ENCODE measurements at regions not wholly inside any gene's neighbourhood (a gene's known extent, or its start where the extent isn't known, plus 50 kb on each side); places are given as distances from the start of the nearest gene placed in this dataset.
"Not testable (repeated sequence)": the region's sequence is repeated elsewhere in the genome, so short reads cannot be mapped to it uniquely, and the experiment has no call there.

DNA sequence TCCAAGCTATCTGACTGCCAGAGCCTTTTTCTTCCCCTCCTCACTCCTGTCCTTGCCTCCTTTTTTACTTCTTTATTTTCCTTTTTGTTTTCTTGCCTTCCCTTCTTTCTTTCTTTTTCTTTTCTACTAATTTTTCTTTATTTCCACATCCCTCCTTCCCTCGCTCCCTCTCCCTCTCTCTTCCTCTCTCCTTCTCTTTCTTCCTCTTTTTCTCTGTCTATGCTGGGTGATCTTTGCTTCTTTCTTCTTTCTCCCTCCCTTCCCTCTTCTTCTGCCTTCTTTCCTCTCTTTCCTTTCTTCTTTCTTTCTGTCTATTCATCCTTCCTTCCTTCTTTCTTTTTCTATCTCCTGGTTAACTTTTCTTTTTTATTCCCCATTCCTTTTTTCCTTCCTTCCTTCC lies 564.8 kb downstream of the NSUN3 start:
- CTCF ChIA-PET = no interaction called here
- TF ChIP-seq, protein P1, sequence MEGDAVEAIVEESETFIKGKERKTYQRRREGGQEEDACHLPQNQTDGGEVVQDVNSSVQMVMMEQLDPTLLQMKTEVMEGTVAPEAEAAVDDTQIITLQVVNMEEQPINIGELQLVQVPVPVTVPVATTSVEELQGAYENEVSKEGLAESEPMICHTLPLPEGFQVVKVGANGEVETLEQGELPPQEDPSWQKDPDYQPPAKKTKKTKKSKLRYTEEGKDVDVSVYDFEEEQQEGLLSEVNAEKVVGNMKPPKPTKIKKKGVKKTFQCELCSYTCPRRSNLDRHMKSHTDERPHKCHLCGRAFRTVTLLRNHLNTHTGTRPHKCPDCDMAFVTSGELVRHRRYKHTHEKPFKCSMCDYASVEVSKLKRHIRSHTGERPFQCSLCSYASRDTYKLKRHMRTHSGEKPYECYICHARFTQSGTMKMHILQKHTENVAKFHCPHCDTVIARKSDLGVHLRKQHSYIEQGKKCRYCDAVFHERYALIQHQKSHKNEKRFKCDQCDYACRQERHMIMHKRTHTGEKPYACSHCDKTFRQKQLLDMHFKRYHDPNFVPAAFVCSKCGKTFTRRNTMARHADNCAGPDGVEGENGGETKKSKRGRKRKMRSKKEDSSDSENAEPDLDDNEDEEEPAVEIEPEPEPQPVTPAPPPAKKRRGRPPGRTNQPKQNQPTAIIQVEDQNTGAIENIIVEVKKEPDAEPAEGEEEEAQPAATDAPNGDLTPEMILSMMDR (IDR thresholded peaks at IDR 0.05; ENCODE audit: insufficient read depth, low read depth, low read length) = no peak
- POLR2A ChIA-PET = no interaction called here

GRCh38 chr3:94643400-94643799 lies 580.5 kb downstream of the NSUN3 start:
- H3K36me3 ChIP-seq (ENCODE audit: control insufficient read depth, insufficient read depth, low read length) = no peaks in the 10 kb centered on the region
- no peak for DNase-seq (ENCODE audit: low read depth)
- TF ChIP-seq, protein P1 (IDR thresholded peaks at IDR 0.05; ENCODE audit: insufficient read depth, low read depth, low read length) = no peak
- no peaks in the 10 kb centered on the region for H3K27me3 ChIP-seq (ENCODE audit: control insufficient read depth, insufficient read depth, low read length)
- POLR2A ChIA-PET = no interaction called here
- H3K4me3 ChIP-seq (ENCODE audit: low read depth, low read length) = no peak overlapping the region
- CTCF ChIA-PET = no interaction called here

More for the DNA sequence above, 564.8 kb downstream of the NSUN3 start:
- no peak overlapping the region for H3K4me3 ChIP-seq (ENCODE audit: low read depth, low read length)
- H3K27me3 ChIP-seq (ENCODE audit: control insufficient read depth, insufficient read depth, low read length) = no peaks in the 10 kb centered on the region
- DNase-seq (ENCODE audit: low read depth) = no peak
- H3K36me3 ChIP-seq (ENCODE audit: control insufficient read depth, insufficient read depth, low read length) = no peaks in the 10 kb centered on the region

DNA sequence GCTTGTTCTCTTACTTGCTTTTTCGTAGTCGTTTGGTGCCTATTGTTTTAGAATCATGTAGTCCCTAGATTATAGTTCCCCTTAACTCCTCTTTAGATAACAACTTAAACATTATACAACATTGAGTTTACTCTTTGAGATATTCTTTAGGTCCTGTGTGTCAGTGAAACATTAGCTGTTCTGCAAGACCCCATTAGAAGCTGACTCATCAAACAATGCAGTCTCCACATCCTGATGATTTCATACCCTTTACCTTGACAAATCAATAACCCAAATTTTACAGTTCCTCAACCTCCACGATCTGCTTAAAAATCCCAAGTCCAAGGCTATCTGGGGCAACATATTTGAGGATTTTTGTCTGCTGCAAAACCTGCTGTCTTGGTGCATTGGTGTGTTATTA lies 582.9 kb downstream of the NSUN3 start:
- POLR2A ChIA-PET = no interaction called here
- TF ChIP-seq, protein P1 (IDR thresholded peaks at IDR 0.05; ENCODE audit: insufficient read depth, low read depth, low read length) = no peak
- H3K36me3 ChIP-seq (ENCODE audit: control insufficient read depth, insufficient read depth, low read length) = no peaks in the 10 kb centered on the region
- no peaks in the 10 kb centered on the region for H3K27me3 ChIP-seq (ENCODE audit: control insufficient read depth, insufficient read depth, low read length)
- no peak for DNase-seq (ENCODE audit: low read depth)
- CTCF ChIA-PET = no interaction called here
- no peak overlapping the region for H3K4me3 ChIP-seq (ENCODE audit: low read depth, low read length)

- CTCF ChIA-PET = no interaction called here
- DNase-seq (ENCODE audit: low read depth) = no peak
Measured at GRCh38 chr3:94647131-94647530, 584.3 kb downstream of the NSUN3 start.

DNA sequence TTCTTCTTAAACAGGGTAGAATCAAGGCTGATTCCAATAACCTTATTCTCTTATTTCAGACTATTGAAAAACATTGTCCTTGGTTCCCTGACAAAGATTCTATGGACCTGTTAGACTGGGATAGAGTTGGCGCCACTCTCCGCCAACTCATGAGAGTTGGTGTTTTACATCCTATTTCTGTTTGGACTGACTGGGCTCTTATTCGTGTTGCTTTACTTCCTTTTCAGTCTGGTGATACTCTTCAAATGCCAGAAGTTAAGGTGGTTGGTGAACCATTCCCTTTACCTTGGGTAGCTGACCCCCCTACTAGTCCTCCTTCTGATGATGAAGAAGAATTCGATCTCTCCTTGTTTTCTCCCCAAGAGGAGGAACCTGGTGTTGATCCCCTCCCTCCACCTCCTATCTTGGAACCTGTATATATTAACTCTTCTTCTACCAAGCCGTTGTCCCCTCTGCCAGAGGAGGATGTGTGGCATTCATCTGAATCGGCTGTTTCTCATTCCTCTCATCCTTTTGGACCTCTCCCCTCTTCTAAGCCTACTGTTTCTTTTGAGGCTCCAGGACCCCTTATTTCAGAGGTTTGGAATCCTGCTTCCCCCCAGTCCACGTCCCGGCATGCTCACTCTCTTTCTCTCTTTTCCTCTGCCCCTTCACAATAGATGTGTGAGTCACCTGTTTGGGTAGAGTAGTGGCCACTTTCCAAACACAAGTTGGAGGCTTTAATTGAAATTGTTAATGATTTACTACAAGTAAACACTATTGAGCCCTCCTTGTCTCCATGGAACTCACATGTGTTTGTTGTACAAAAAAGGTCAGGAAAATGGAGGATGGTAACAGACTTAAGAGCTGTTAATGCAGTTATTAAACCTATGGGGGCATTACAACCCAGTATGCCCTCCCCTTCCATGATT lies 585.7 kb downstream of the NSUN3 start:
- POLR2A ChIA-PET; DNase-seq (ENCODE audit: low read depth); H3K4me3 ChIP-seq (ENCODE audit: low read depth, low read length); CTCF ChIA-PET; H3K36me3 ChIP-seq (ENCODE audit: control insufficient read depth, insufficient read depth, low read length); H3K27me3 ChIP-seq (ENCODE audit: control insufficient read depth, insufficient read depth, low read length): not testable (repeated sequence)

More at GRCh38 chr3:94647131-94647530, 584.3 kb downstream of the NSUN3 start:
- TF ChIP-seq, protein P1 (IDR thresholded peaks at IDR 0.05; ENCODE audit: insufficient read depth, low read depth, low read length) = no peak
- Histone ChIP-seq H3K36me3 (ENCODE audit: control insufficient read depth, insufficient read depth, low read length) (no peaks in the 10 kb centered on the region), H3K27me3 (ENCODE audit: control insufficient read depth, insufficient read depth, low read length) (no peaks in the 10 kb centered on the region), H3K4me3 (ENCODE audit: low read depth, low read length) (no peak overlapping the region)
- POLR2A ChIA-PET = no interaction called here

GRCh38 chr3:94654096-94654495 lies 591.2 kb downstream of the NSUN3 start:
- H3K27me3 ChIP-seq (ENCODE audit: control insufficient read depth, insufficient read depth, low read length) = no peaks in the 10 kb centered on the region
- POLR2A ChIA-PET = no interaction called here
- DNase-seq (ENCODE audit: low read depth) = no peak
- CTCF ChIA-PET = no interaction called here
- H3K36me3 ChIP-seq (ENCODE audit: control insufficient read depth, insufficient read depth, low read length) = no peaks in the 10 kb centered on the region
- TF ChIP-seq, protein P1 (IDR thresholded peaks at IDR 0.05; ENCODE audit: insufficient read depth, low read depth, low read length) = no peak
- no peak overlapping the region for H3K4me3 ChIP-seq (ENCODE audit: low read depth, low read length)

All from BJ (cell line).